Activated CD4-positive, alpha-beta T cell treated with anti-CD3 and anti-CD28 coated beads, Interleukin-2, amount 10 ng/mL, durations not matched to agents 24 days and 14 days (primary cell): ENCODE measurements at regions not wholly inside any gene's neighbourhood (a gene's known extent, or its start where the extent isn't known, plus 50 kb on each side); places are given as distances from the start of the nearest gene placed in this dataset.
"Not testable (repeated sequence)": the region's sequence is repeated elsewhere in the genome, so short reads cannot be mapped to it uniquely, and the experiment has no call there.

Source experiments
- DNase-seq: peaks from one replicate; pipeline ENCODE4 v3.0.0; 2022
- H3K27ac Mint-ChIP-seq: one replicate; pipeline ENCODE4 v1.8.0; 2022; ENCODE audit warnings: mild to moderate bottlenecking, mixed read lengths
- H3K27me3 Mint-ChIP-seq: one replicate; pipeline ENCODE4 v1.8.0; 2022; ENCODE audit warnings: mixed read lengths
- H3K36me3 Mint-ChIP-seq: one replicate; pipeline ENCODE4 v1.8.0; 2022; ENCODE audit warnings: low read depth, mild to moderate bottlenecking, mixed read lengths
- H3K4me1 Mint-ChIP-seq: one replicate; pipeline ENCODE4 v1.8.0; 2021; ENCODE audit warnings: mixed read lengths
- H3K4me3 Mint-ChIP-seq: one replicate; pipeline ENCODE4 v1.8.0; 2022; ENCODE audit warnings: mild to moderate bottlenecking, moderate library complexity, mixed read lengths
- H3K9me3 Mint-ChIP-seq: one replicate; pipeline ENCODE4 v1.8.0; 2021; ENCODE audit warnings: mixed read lengths
- intact Hi-C: fragments of 100-400 bp; cut with micrococcal nuclease; formaldehyde crosslinking; loops from one replicate; pipeline ENCODE4 v1.15.1; 2023

DNA sequence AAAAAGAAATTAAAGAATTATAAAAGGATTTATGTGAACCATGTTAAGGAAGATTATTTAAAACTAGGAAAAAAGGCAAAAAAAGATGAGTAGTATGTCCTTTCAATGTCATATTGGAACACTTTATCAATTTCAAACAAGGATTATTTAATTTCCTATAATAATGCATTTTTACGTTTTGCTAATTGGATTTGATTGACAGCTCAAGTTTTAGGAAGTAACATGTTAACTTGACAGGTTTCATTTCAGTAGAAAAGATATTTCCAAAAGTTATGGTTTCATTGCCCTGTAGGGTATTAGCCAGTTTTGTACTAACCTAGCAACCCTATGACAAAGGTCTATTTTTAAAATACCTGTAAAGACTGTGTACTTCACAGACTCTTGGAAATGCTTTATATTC is 379.6 kb upstream of the ZFP42 start:
- no peaks in the 10 kb centered on the region for H3K27me3 Mint-ChIP-seq

GRCh38 chr4:187617113-187617512 is 378.5 kb upstream of the ZFP42 start:
- DNase-seq: no peak
- Mint-ChIP-seq H3K9me3 (no peaks in the 10 kb centered on the region), H3K27me3 (no peaks in the 10 kb centered on the region), H3K27ac (no peak overlapping the region), H3K4me1 (no peaks in the 10 kb centered on the region), H3K36me3 (no peaks in the 10 kb centered on the region), H3K4me3 (no peak overlapping the region)
- intact Hi-C loops: no loop called here

More for the DNA sequence above, 379.6 kb upstream of the ZFP42 start:
- H3K9me3 Mint-ChIP-seq: no peaks in the 10 kb centered on the region
- H3K27ac Mint-ChIP-seq: no peak overlapping the region
- H3K36me3 Mint-ChIP-seq: no peaks in the 10 kb centered on the region
- no peak for DNase-seq
- H3K4me1 Mint-ChIP-seq: no peaks in the 10 kb centered on the region
- intact Hi-C loops: no loop called here
- no peak overlapping the region for H3K4me3 Mint-ChIP-seq

- H3K4me3 Mint-ChIP-seq: no peak overlapping the region
- no peak overlapping the region for H3K27ac Mint-ChIP-seq
- no peaks in the 10 kb centered on the region for H3K4me1 Mint-ChIP-seq
- intact Hi-C loops: no loop called here
- H3K9me3 Mint-ChIP-seq: no peaks in the 10 kb centered on the region
- no peaks in the 10 kb centered on the region for H3K36me3 Mint-ChIP-seq
- H3K27me3 Mint-ChIP-seq: no peaks in the 10 kb centered on the region
- no peak for DNase-seq
Observed at GRCh38 chr4:187618701-187619281, 376.8 kb upstream of the ZFP42 start.

DNA sequence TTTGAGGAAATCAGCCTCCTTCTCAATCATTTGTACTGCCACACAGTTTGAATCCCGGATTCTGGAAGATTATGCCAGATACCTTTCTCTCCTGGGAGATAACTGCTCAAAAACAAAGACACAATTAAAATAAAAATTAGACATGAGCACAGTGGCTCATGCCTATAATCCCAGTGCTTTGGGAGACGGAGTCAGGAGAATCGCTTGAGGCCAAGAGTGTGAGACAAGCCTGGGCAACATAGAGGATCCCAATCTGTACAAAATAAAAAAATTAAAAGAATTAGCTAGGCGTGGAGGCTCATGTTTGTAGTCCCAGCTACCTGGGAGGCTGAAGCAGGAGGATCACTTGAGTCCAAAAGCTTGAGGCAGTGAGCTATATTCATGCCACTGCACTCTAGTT is 376.3 kb upstream of the ZFP42 start:
- no peaks in the 10 kb centered on the region for H3K9me3 Mint-ChIP-seq
- H3K4me3 Mint-ChIP-seq: no peak overlapping the region
- H3K27me3 Mint-ChIP-seq: no peaks in the 10 kb centered on the region
- intact Hi-C loops: no loop called here
- no peaks in the 10 kb centered on the region for H3K36me3 Mint-ChIP-seq
- H3K27ac Mint-ChIP-seq: no peak overlapping the region
- DNase-seq: no peak
- H3K4me1 Mint-ChIP-seq: no peaks in the 10 kb centered on the region

GRCh38 chr4:187632260-187632995 is 363.1 kb upstream of the ZFP42 start:
- no peaks in the 10 kb centered on the region for H3K27me3 Mint-ChIP-seq
- intact Hi-C loops: no loop called here
- no peak overlapping the region for H3K4me3 Mint-ChIP-seq
- H3K27ac Mint-ChIP-seq: no peak overlapping the region
- H3K4me1 Mint-ChIP-seq: no peaks in the 10 kb centered on the region
- H3K9me3 Mint-ChIP-seq: no peaks in the 10 kb centered on the region
- no peak for DNase-seq
- H3K36me3 Mint-ChIP-seq: no peaks in the 10 kb centered on the region

DNA sequence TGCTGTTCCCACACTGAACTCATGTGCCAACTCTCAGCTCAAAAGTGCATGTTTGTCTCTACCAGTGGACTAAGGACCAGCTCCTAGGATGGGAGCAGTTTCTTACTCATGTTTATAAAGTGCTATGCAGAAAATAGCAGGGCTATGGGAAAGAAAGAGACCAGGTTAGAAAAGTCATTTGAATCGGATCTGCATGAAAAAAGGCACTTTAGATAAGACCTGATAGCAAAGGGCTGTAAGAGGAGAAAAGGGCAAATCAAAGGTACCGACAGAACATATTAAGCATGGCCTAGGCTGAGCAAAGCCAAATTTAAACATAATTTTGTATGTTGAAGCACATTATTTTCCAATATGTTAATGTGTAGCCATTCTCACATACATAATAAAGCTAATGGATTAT is 362.3 kb upstream of the ZFP42 start:
- no peak for DNase-seq
- H3K9me3 Mint-ChIP-seq: no peaks in the 10 kb centered on the region
- H3K36me3 Mint-ChIP-seq: no peaks in the 10 kb centered on the region
- intact Hi-C loops: no loop called here
- no peaks in the 10 kb centered on the region for H3K4me1 Mint-ChIP-seq
- H3K27ac Mint-ChIP-seq: no peak overlapping the region
- H3K27me3 Mint-ChIP-seq: no peaks in the 10 kb centered on the region
- H3K4me3 Mint-ChIP-seq: no peak overlapping the region

GRCh38 chr4:187656959-187657358 is 338.6 kb upstream of the ZFP42 start:
- H3K9me3 Mint-ChIP-seq: peaks cover 6% of the 10 kb centered on the region
- no peaks in the 10 kb centered on the region for H3K4me1 Mint-ChIP-seq
- no peak overlapping the region for H3K4me3 Mint-ChIP-seq
- H3K27me3 Mint-ChIP-seq: no peaks in the 10 kb centered on the region
- H3K27ac Mint-ChIP-seq: no peak overlapping the region
- no peaks in the 10 kb centered on the region for H3K36me3 Mint-ChIP-seq
- intact Hi-C loops: no loop called here
- DNase-seq: no peak

- no peaks in the 10 kb centered on the region for H3K4me1 Mint-ChIP-seq
- DNase-seq: no peak
- H3K27ac Mint-ChIP-seq: no peak overlapping the region
- no peaks in the 10 kb centered on the region for H3K36me3 Mint-ChIP-seq
- H3K27me3 Mint-ChIP-seq: no peaks in the 10 kb centered on the region
- H3K9me3 Mint-ChIP-seq: no peaks in the 10 kb centered on the region
- H3K4me3 Mint-ChIP-seq: no peak overlapping the region
- intact Hi-C loops: no loop called here
Observed at GRCh38 chr4:187663076-187663475, 332.5 kb upstream of the ZFP42 start.

DNA sequence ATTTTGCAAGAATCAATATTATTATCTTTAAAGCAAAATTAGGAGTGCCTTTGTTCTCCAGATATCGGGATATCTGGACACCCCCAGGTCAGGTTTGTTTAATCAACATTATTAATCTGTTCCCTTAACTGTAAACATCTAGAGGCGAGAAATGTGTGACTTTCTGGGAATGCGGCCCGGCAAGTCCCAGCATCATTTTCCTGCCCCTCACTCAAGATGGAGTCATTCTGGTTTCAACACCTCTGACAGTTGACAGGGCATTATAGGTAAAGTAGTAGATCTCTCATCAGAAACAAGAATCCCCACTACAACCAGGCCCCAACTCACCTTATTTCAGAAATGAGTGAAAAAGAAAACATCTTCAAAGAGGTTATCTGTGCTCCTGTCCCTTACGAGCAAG is 331.6 kb upstream of the ZFP42 start:
- Mint-ChIP-seq H3K9me3 (no peaks in the 10 kb centered on the region), H3K36me3 (no peaks in the 10 kb centered on the region)

DNA sequence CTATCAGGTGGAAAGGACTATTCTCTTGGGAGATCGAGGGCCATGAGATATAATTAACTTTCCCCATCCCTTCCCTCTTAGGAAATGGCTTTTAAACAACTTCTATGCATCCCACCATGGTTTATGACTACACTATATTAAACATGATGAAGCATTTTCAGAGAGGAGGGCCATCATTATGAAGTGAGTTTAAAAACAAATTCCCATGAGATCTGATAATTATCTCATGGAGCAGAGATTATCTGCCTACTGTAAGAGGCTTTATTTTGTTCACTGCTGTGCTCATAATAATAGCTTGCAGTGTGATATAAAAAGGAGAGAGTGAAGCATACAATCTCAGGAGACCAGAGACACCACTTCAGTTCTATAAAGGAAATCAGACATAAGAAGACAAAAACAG is 330.5 kb upstream of the ZFP42 start:
- Mint-ChIP-seq H3K9me3 (no peaks in the 10 kb centered on the region), H3K4me3 (no peak overlapping the region), H3K36me3 (no peaks in the 10 kb centered on the region), H3K4me1 (no peaks in the 10 kb centered on the region), H3K27me3 (no peaks in the 10 kb centered on the region), H3K27ac (no peak overlapping the region)
- intact Hi-C loops: no loop called here
- DNase-seq: no peak

More for the DNA sequence above, 331.6 kb upstream of the ZFP42 start:
- DNase-seq: no peak
- intact Hi-C loops: no loop called here
- H3K4me1 Mint-ChIP-seq: no peaks in the 10 kb centered on the region
- no peaks in the 10 kb centered on the region for H3K27me3 Mint-ChIP-seq
- no peak overlapping the region for H3K27ac Mint-ChIP-seq
- H3K4me3 Mint-ChIP-seq: no peak overlapping the region

- Mint-ChIP-seq H3K27me3 (no peaks in the 10 kb centered on the region), H3K4me3 (no peak overlapping the region), H3K9me3 (no peaks in the 10 kb centered on the region), H3K36me3 (no peaks in the 10 kb centered on the region), H3K4me1 (no peaks in the 10 kb centered on the region), H3K27ac (no peak overlapping the region)
- DNase-seq: no peak
- intact Hi-C loops: no loop called here
Observed at GRCh38 chr4:187666034-187666433, 329.5 kb upstream of the ZFP42 start.

DNA sequence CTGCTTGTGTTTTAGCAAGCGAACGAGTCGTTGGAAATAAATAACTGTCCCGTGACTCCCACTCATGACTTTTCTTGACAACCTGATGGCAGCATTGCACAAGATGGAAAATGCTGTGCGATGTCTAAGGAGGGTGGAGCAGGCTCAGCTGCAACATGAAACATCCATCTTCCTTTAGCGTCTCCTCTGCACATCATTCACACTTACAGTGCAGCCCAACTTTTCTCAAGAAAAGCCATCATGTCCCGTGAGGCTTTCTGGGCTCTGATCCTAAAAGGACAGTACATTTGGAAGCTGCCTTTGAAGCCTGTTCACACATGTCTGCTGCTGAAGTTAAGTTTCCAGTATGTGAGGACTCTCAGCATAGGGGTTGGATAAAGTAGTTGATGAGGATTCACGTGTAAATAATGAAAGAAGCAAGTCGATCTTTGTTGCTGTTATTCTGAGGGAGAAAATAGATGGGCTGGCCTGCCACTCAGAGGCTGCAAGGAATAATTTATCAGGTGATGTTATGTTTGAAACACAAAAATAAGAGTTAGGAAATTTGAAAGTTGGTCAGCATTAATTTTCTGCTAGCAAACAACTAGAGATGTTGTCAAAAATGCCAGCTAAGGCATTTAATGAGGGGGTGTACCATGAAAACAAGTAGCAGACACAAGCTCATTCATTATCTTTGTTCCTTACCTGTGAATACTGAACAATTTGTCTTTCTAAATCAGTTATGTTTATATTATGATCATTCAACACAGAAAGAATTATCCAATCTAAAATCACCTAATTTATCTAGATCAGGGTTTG is 328.7 kb upstream of the ZFP42 start:
- DNase-seq: no peak
- Mint-ChIP-seq H3K27me3 (no peaks in the 10 kb centered on the region), H3K36me3 (no peaks in the 10 kb centered on the region), H3K27ac (no peak overlapping the region), H3K4me3 (no peak overlapping the region), H3K9me3 (no peaks in the 10 kb centered on the region), H3K4me1 (no peaks in the 10 kb centered on the region)
- intact Hi-C loops: no loop called here

GRCh38 chr4:187668526-187669082 is 327.0 kb upstream of the ZFP42 start:
- no peak overlapping the region for H3K27ac Mint-ChIP-seq
- H3K9me3 Mint-ChIP-seq: no peaks in the 10 kb centered on the region
- no peaks in the 10 kb centered on the region for H3K27me3 Mint-ChIP-seq
- H3K4me3 Mint-ChIP-seq: no peak overlapping the region
- H3K4me1 Mint-ChIP-seq: no peaks in the 10 kb centered on the region
- DNase-seq: no peak
- no peaks in the 10 kb centered on the region for H3K36me3 Mint-ChIP-seq
- intact Hi-C loops: no loop called here

- H3K36me3 Mint-ChIP-seq, intact Hi-C loops, H3K27me3 Mint-ChIP-seq, H3K9me3 Mint-ChIP-seq, H3K27ac Mint-ChIP-seq, DNase-seq, H3K4me3 Mint-ChIP-seq, H3K4me1 Mint-ChIP-seq: not testable (repeated sequence)
Observed at GRCh38 chr4:187671521-187671920, 324.1 kb upstream of the ZFP42 start.
